ENCODE measurements at regions not wholly inside any gene's neighbourhood (a gene's known extent, or its start where the extent isn't known, plus 50 kb on each side); places are given as distances from the start of the nearest gene placed in this dataset.
A peak's percentile ranks its signal among the peaks of the same experiment; 100 is the strongest.

- DNase-seq, result no peak
These were observed 93.2 kb upstream of the CCDC150 start for GRCh38 chr2:196546151-196546919.

- no peak for DNase-seq
These were observed 90.5 kb upstream of the CCDC150 start for GRCh38 chr2:196549052-196549451.

- no peak for DNase-seq
These were observed 88.5 kb upstream of the CCDC150 start for GRCh38 chr2:196551014-196551413.

GRCh38 chr2:196555161-196555560 is 84.4 kb upstream of the CCDC150 start:
- DNase-seq, result no peak

GRCh38 chr2:196555726-196556125 is 83.8 kb upstream of the CCDC150 start:
- no peak for DNase-seq

GRCh38 chr2:196558497-196558896 is 81.0 kb upstream of the CCDC150 start:
- DNase-seq, result no peak

GRCh38 chr2:196563876-196564275 is 75.6 kb upstream of the CCDC150 start:
- DNase-seq, result no peak

GRCh38 chr2:196565106-196565765 is 74.3 kb upstream of the CCDC150 start:
- peak; percentile 14 for DNase-seq

- DNase-seq, result no peak
These were observed 73.5 kb upstream of the CCDC150 start for GRCh38 chr2:196565982-196566381.

- DNase-seq, result no peak
These were observed 72.4 kb upstream of the CCDC150 start for GRCh38 chr2:196566961-196567666.

- DNase-seq, result no peak
These were observed 71.0 kb upstream of the CCDC150 start for GRCh38 chr2:196568506-196568905.

- no peak for DNase-seq
These were observed 54.6 kb upstream of the CCDC150 start for GRCh38 chr2:196584903-196585302.

- peak; percentile 54 for DNase-seq
These were observed 53.0 kb upstream of the CCDC150 start for GRCh38 chr2:196586511-196586991.

- no peak for DNase-seq
These were observed 52.5 kb upstream of the CCDC150 start for GRCh38 chr2:196587056-196587455.

- no peak for DNase-seq
These were observed 51.8 kb upstream of the CCDC150 start for GRCh38 chr2:196587739-196588138.

GRCh38 chr2:196589419-196589818 is 50.1 kb upstream of the CCDC150 start:
- no peak for DNase-seq

All from hematopoietic multipotent progenitor cell treated with erythropoietin and hydrocortisone succinate and interleukin-3 and kit ligand, for 6 days (in vitro differentiated cells).